ENCODE measurements at regions not wholly inside any gene's neighbourhood (a gene's known extent, or its start where the extent isn't known, plus 50 kb on each side); places are given as distances from the start of the nearest gene placed in this dataset.
"Not testable (repeated sequence)": the region's sequence is repeated elsewhere in the genome, so short reads cannot be mapped to it uniquely, and the experiment has no call there.

- H3K9me3 ChIP-seq (replicated peaks; ENCODE audit: control insufficient read depth, insufficient read depth, low read length): no peaks in the 10 kb centered on the region
- ChIA-PET POLR2A (no interaction called here), CTCF (no interaction called here), SMC1A (ENCODE audit: uncharacterized antibody, unreplicated experiment) (no interaction called here), RAD21 (ENCODE audit: unreplicated experiment) (no interaction called here)
- 0% methylated on average over 2 of the region's 2 CpGs for WGBS (ENCODE audit: insufficient coverage, insufficient replicate concordance, low lambda C conversion rate, missing lambda C conversion rate)
- no peak overlapping the region for H3K27ac ChIP-seq (ENCODE audit: control insufficient read depth, insufficient read depth)
- H2AFZ ChIP-seq (ENCODE audit: control insufficient read depth, low read depth, low read length): no peak overlapping the region
- no TSS peak for BruUV-seq (replicated peaks)
- H3K4me3 ChIP-seq: no peak overlapping the region
- H4K20me1 ChIP-seq (ENCODE audit: control insufficient read depth, insufficient read depth): no peaks in the 10 kb centered on the region
- no peak for DNase-seq (ENCODE audit: low read depth, low spot score)
- intact Hi-C loops (cut with micrococcal nuclease; ENCODE audit: unreplicated experiment): no loop called here
- no peak overlapping the region for H3K4me2 ChIP-seq (ENCODE audit: control insufficient read depth, insufficient read depth)
- no peak overlapping the region for H3K9ac ChIP-seq (ENCODE audit: control insufficient read depth, insufficient read depth, low read length)
- no peaks in the 10 kb centered on the region for H3K27me3 ChIP-seq (replicated peaks in 1 of 2; ENCODE audit: control insufficient read depth in 2 of 2, insufficient read depth in 2 of 2, low read length in 1 of 2)
- in situ Hi-C loops (cut with MboI): no loop called here
- TF ChIP-seq FOXK2 (IDR thresholded peaks at IDR 0.05): no peak
- TF ChIP-seq FOXM1 (IDR thresholded peaks at IDR 0.05; ENCODE audit: low read depth, low read length): no peak
- TF ChIP-seq NRF1 (conservative IDR thresholded peaks at IDR 0.05; ENCODE audit: low read depth, low read length): no peak
- no peak for TF ChIP-seq SUZ12 (IDR thresholded peaks at IDR 0.05; ENCODE audit: unreplicated experiment)
- no peak for TF ChIP-seq SMAD5 (IDR thresholded peaks at IDR 0.05; ENCODE audit: low read depth)
- no peaks in the 10 kb centered on the region for H3K79me2 ChIP-seq (ENCODE audit: control insufficient read depth, insufficient read depth, low read length)
- no peaks in the 10 kb centered on the region for H3K4me1 ChIP-seq (ENCODE audit: control insufficient read depth, insufficient read depth, low read length)
- no peak for FAIRE-seq
- no peak for ATAC-seq
- no peaks in the 10 kb centered on the region for H3K36me3 ChIP-seq (ENCODE audit: control insufficient read depth in 2 of 2, insufficient read depth in 2 of 2, low read length in 1 of 2)
Measured at GRCh38 chr15:35698966-35699575, 153.1 kb upstream of the DPH6 start.

- ATAC-seq; H2AFZ ChIP-seq (ENCODE audit: control insufficient read depth, low read depth, low read length); in situ Hi-C loops (cut with MboI); H3K27me3 ChIP-seq (replicated peaks in 1 of 2; ENCODE audit: control insufficient read depth in 2 of 2, insufficient read depth in 2 of 2, low read length in 1 of 2); H3K9ac ChIP-seq (ENCODE audit: control insufficient read depth, insufficient read depth, low read length); POLR2A ChIA-PET; SMC1A ChIA-PET (ENCODE audit: uncharacterized antibody, unreplicated experiment); H3K36me3 ChIP-seq (ENCODE audit: control insufficient read depth in 2 of 2, insufficient read depth in 2 of 2, low read length in 1 of 2); FAIRE-seq; intact Hi-C loops (cut with micrococcal nuclease; ENCODE audit: unreplicated experiment); CTCF ChIA-PET; RAD21 ChIA-PET (ENCODE audit: unreplicated experiment); BruUV-seq (replicated peaks); H3K4me1 ChIP-seq (ENCODE audit: control insufficient read depth, insufficient read depth, low read length); DNase-seq (ENCODE audit: low read depth, low spot score); H4K20me1 ChIP-seq (ENCODE audit: control insufficient read depth, insufficient read depth); H3K79me2 ChIP-seq (ENCODE audit: control insufficient read depth, insufficient read depth, low read length); H3K27ac ChIP-seq (ENCODE audit: control insufficient read depth, insufficient read depth); H3K4me2 ChIP-seq (ENCODE audit: control insufficient read depth, insufficient read depth); H3K9me3 ChIP-seq (replicated peaks; ENCODE audit: control insufficient read depth, insufficient read depth, low read length); H3K4me3 ChIP-seq: not testable (repeated sequence)
- WGBS (ENCODE audit: insufficient coverage, insufficient replicate concordance, low lambda C conversion rate, missing lambda C conversion rate): under 1% methylated on average over 5 of the region's 5 CpGs
Measured at GRCh38 chr15:35700091-35700593, 154.2 kb upstream of the DPH6 start.

All from GM12878 (cell line).